ENCODE measurements at regions not wholly inside any gene's neighbourhood (a gene's known extent, or its start where the extent isn't known, plus 50 kb on each side); places are given as distances from the start of the nearest gene placed in this dataset.

- TF ChIP-seq CTCF (IDR thresholded peaks at IDR 0.05), result no peak
- TF ChIP-seq POLR2AphosphoS5 (IDR thresholded peaks at IDR 0.05), result no peak
These were observed 143.8 kb downstream of the HGF start for GRCh38 chr7:81626008-81626407.

Data from esophagus muscularis mucosa (tissue), 3 donors.